WTC11 (cell line): ENCODE measurements at regions not wholly inside any gene's neighbourhood (a gene's known extent, or its start where the extent isn't known, plus 50 kb on each side); places are given as distances from the start of the nearest gene placed in this dataset.

Experiments
- ATF6 ChIP-seq: sonication (generic); formaldehyde crosslinking; IDR thresholded peaks from 2 replicates; pipeline ENCODE4 v1.8.1; 2023; ENCODE audit warnings: mild to moderate bottlenecking, missing genetic modification reagents
- CTCF ChIP-seq: fragments of 200-600 bp; IDR thresholded peaks from 2 replicates; pipeline ENCODE4 v1.8.0; 2022; ENCODE audit warnings: antibody characterized with exemption
- E2F4 ChIP-seq: sonication (generic); formaldehyde crosslinking; IDR thresholded peaks from 2 replicates; pipeline ENCODE4 v1.8.1; 2022; ENCODE audit warnings: low read depth, mild to moderate bottlenecking, moderate library complexity, missing genetic modification reagents, borderline replicate concordance
- JUN ChIP-seq: sonication (generic); formaldehyde crosslinking; IDR thresholded peaks from 2 replicates; pipeline ENCODE4 v1.8.0; 2023; ENCODE audit warnings: mild to moderate bottlenecking, missing genetic modification reagents
- PRDM15 ChIP-seq: sonication (generic); formaldehyde crosslinking; IDR thresholded peaks from 2 replicates; pipeline ENCODE4 v1.8.0; 2022; ENCODE audit warnings: missing genetic modification reagents
- TCF7 ChIP-seq: sonication (generic); formaldehyde crosslinking; IDR thresholded peaks from 2 replicates; pipeline ENCODE4 v1.8.0; 2022; ENCODE audit warnings: mild to moderate bottlenecking, low read depth, missing genetic modification reagents, moderate library complexity
- USF2 ChIP-seq: sonication (generic); formaldehyde crosslinking; IDR thresholded peaks from 2 replicates; pipeline ENCODE4 v1.8.1; 2023; ENCODE audit warnings: mild to moderate bottlenecking, missing genetic modification reagents, moderate library complexity

- TF ChIP-seq TCF7 (no peak), CTCF (no peak), PRDM15 (CRISPR knock-in tag) (no peak), ATF6 (CRISPR knock-in tag) (no peak), JUN (no peak), E2F4 (CRISPR knock-in tag) (no peak), USF2 (no peak)
Measured at GRCh38 chr17:83151056-83151441, 71.6 kb downstream of the METRNL start.
